GM12878 (cell line): ENCODE measurements at regions not wholly inside any gene's neighbourhood (a gene's known extent, or its start where the extent isn't known, plus 50 kb on each side); places are given as distances from the start of the nearest gene placed in this dataset.

Experiments used
- ATAC-seq: fragments of 200-7000 bp; cut with Tn5 transposase; 3 replicates; pipeline ENCODE4 v1.9.1; 2020; ENCODE audit warnings: mild to moderate bottlenecking, moderate library complexity
- BruUV-seq: library from RNA; stranded (reverse); fragments of 400-500 nt; replicated peaks from 2 replicates; lab custom pipeline; 2021; lab: Mats Ljungman, UMichigan
- CTCF ChIA-PET: fragments of 300-600 bp; sonication (Branson Sonifier 250); formaldehyde crosslinking; extraction: SDS; loops from one replicate; lab custom pipeline; 2021; ENCODE audit warnings: inconsistent platforms; lab: Yijun Ruan, JAX
- POLR2A ChIA-PET: fragments of 350-600 bp; formaldehyde crosslinking; extraction: SDS; loops from one replicate; lab custom pipeline; 2021; ENCODE audit warnings: inconsistent platforms; lab: Charles Lee
- RAD21 ChIA-PET: fragments of 300-600 bp; sonication (Branson Sonifier 250); formaldehyde crosslinking; loops from one replicate; lab custom pipeline; 2023; ENCODE audit warnings: antibody characterized with exemption; ENCODE audit not compliant: unreplicated experiment; lab: Charles Lee
- SMC1A ChIA-PET: fragments of 300-600 bp; sonication (Branson Sonifier 250); formaldehyde crosslinking; loops from one replicate; lab custom pipeline; 2023; ENCODE audit not compliant: unreplicated experiment, uncharacterized antibody; lab: Charles Lee
- DNase-seq: peaks from one replicate; pipeline ENCODE4 v3.0.0-alpha.2; 2011; ENCODE audit warnings: low read depth, low spot score
- FAIRE-seq: peaks from 3 replicates; lab custom pipeline; 2011; peaks lifted over from hg19 to GRCh38; lab: Jason Lieb, UNC
- H2AFZ ChIP-seq: 2 replicates; pipeline ENCODE4 v1.6.0; 2011; ENCODE audit warnings: low read depth, low read length, control low read depth; ENCODE audit not compliant: control insufficient read depth
- H3K27ac ChIP-seq: 2 replicates; pipeline ENCODE4 v1.5.1; 2011; ENCODE audit warnings: control low read depth; ENCODE audit not compliant: control insufficient read depth, insufficient read depth
- H3K27me3 ChIP-seq, 2 experiments: replicated peaks in 1 of 2; 2 replicates each; pipeline versions ENCODE4 v1.6.0 to v1.6.1; 2011; ENCODE audit warnings: low read length in 1 of 2; ENCODE audit not compliant: control insufficient read depth in 2 of 2, insufficient read depth in 2 of 2
- H3K36me3 ChIP-seq, 2 experiments: 2 replicates each; pipeline ENCODE4 v1.5.1; 2011; ENCODE audit warnings: low read length in 1 of 2; ENCODE audit not compliant: control insufficient read depth in 2 of 2, insufficient read depth in 2 of 2
- H3K4me1 ChIP-seq: 2 replicates; pipeline ENCODE4 v1.6.1; 2011; ENCODE audit warnings: mild to moderate bottlenecking, low read length, moderate library complexity, mixed read lengths; ENCODE audit not compliant: control insufficient read depth, insufficient read depth
- H3K4me2 ChIP-seq: 2 replicates; pipeline ENCODE4 v1.6.0; 2011; ENCODE audit warnings: control low read depth; ENCODE audit not compliant: control insufficient read depth, insufficient read depth
- H3K4me3 ChIP-seq: fragments of 200-600 bp; sonication (generic); 2 replicates; pipeline ENCODE4 v1.5.1; 2016
- H3K79me2 ChIP-seq: 2 replicates; pipeline ENCODE4 v1.6.0; 2011; ENCODE audit warnings: low read length; ENCODE audit not compliant: control insufficient read depth, insufficient read depth
- H3K9ac ChIP-seq: 2 replicates; pipeline ENCODE4 v1.8.0; 2011; ENCODE audit warnings: low read length, control low read depth, mixed read lengths; ENCODE audit not compliant: control insufficient read depth, insufficient read depth
- H3K9me3 ChIP-seq: replicated peaks from 3 replicates; pipeline ENCODE4 v1.5.1; 2011; ENCODE audit warnings: mild to moderate bottlenecking, low read length; ENCODE audit not compliant: control insufficient read depth, insufficient read depth
- H4K20me1 ChIP-seq: 2 replicates; pipeline ENCODE4 v1.6.0; 2011; ENCODE audit not compliant: control insufficient read depth, insufficient read depth
- EZH2 ChIP-seq: IDR thresholded peaks from 2 replicates; pipeline ENCODE4 v1.6.1; 2012; ENCODE audit warnings: low read depth, mild to moderate bottlenecking, control low read depth, inconsistent platforms, low read length, borderline replicate concordance; ENCODE audit not compliant: control insufficient read depth
- FOS ChIP-seq: IDR thresholded peaks from 3 replicates; pipeline ENCODE4 v1.6.1; 2011; ENCODE audit warnings: borderline replicate concordance; ENCODE audit not compliant: insufficient read length; ENCODE audit errors: extremely low read depth
- JUNB ChIP-seq: IDR thresholded peaks from 2 replicates; pipeline ENCODE4 v1.6.1; 2016; ENCODE audit warnings: antibody characterized with exemption, mild to moderate bottlenecking
- NRF1 ChIP-seq: conservative IDR thresholded peaks from 2 replicates; pipeline ENCODE4 v1.6.1; 2011; ENCODE audit warnings: mild to moderate bottlenecking, low read depth, low read length, improper control_type of control experiment
- POLR2A ChIP-seq: IDR thresholded peaks from 2 replicates; pipeline ENCODE4 v1.6.1; 2011; ENCODE audit warnings: low read depth, mild to moderate bottlenecking, low read length
- RAD51 ChIP-seq: fragments of 450-650 bp; IDR thresholded peaks from 2 replicates; pipeline ENCODE4 v1.6.1; 2016; ENCODE audit warnings: moderate library complexity, mild to moderate bottlenecking, inconsistent platforms
- RCOR1 ChIP-seq: conservative IDR thresholded peaks from 2 replicates; pipeline ENCODE4 v1.6.1; 2012; ENCODE audit warnings: low read depth, low read length, improper control_type of control experiment
- RFX5 ChIP-seq: IDR thresholded peaks from 2 replicates; pipeline ENCODE4 v1.6.1; 2011; ENCODE audit warnings: low read depth, low read length, improper control_type of control experiment
- SIX5 ChIP-seq: IDR thresholded peaks from 2 replicates; pipeline ENCODE4 v1.6.1; 2011; ENCODE audit warnings: mild to moderate bottlenecking, low read depth, low read length, moderate library complexity; ENCODE audit not compliant: severe bottlenecking
- TARDBP ChIP-seq: IDR thresholded peaks from 2 replicates; pipeline ENCODE4 v1.6.1; 2016; ENCODE audit warnings: borderline replicate concordance
- ZBTB11 ChIP-seq: fragments of 450-650 bp; formaldehyde crosslinking; IDR thresholded peaks from 2 replicates; pipeline ENCODE4 v1.5.0; 2022; ENCODE audit warnings: mild to moderate bottlenecking, missing genetic modification characterization
- in situ Hi-C: fragments of 300-500 bp; cut with MboI; formaldehyde crosslinking; loops from 9 replicates; pipeline ENCODE4 v1.14.3; 2018; ENCODE audit warnings: mixed read lengths
- intact Hi-C: fragments of 100-400 bp; cut with micrococcal nuclease; formaldehyde crosslinking; loops from one replicate; pipeline ENCODE4 v1.14.2; 2022; ENCODE audit not compliant: unreplicated experiment
- TF ChIP-seq, protein P1 (sequence below): IDR thresholded peaks from 2 replicates; pipeline ENCODE4 v1.6.1; 2011; ENCODE audit warnings: low read depth, mild to moderate bottlenecking, low read length, moderate library complexity, borderline replicate concordance; ENCODE audit errors: extremely low read depth
- TF ChIP-seq, protein P2 (sequence below): IDR thresholded peaks from 2 replicates; pipeline ENCODE4 v1.6.1; 2012; ENCODE audit warnings: low read length, inconsistent platforms
- TF ChIP-seq, protein P3 (sequence below): fragments of 450-650 bp; IDR thresholded peaks from 2 replicates; pipeline ENCODE4 v1.6.1; 2017; ENCODE audit warnings: mild to moderate bottlenecking, moderate library complexity

DNA sequence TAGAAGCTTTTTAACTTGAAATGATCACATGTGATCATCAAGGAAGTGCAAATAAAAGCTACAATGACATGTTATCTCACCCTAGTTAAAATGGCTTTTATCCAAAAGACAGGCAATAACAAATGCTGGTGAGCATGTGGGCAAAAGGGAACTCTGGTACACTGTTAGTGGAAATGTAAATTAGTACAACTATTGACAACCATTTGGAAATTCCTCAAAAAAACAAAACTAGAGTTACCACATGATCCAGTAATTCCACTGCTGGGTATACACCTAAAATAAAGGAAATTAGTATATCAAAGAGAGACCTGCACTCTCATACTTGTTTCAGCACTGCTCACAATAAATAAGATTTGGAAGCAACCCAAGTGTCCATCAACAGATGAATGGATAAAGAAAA, 108.7 kb downstream of the HTR1B start:
- H3K79me2 ChIP-seq, result no peaks in the 10 kb centered on the region
- ATAC-seq (no peak), FAIRE-seq (no peak), DNase-seq (no peak)
- no peaks in the 10 kb centered on the region for H3K9me3 ChIP-seq
- SMC1A ChIA-PET, result no interaction called here
- no peak overlapping the region for H3K4me2 ChIP-seq
- no peak overlapping the region for H3K9ac ChIP-seq
- no peaks in the 10 kb centered on the region for H3K36me3 ChIP-seq
- no peaks in the 10 kb centered on the region for H3K27me3 ChIP-seq
- POLR2A ChIA-PET, result no interaction called here
- RAD21 ChIA-PET, result no interaction called here
- H4K20me1 ChIP-seq, result no peaks in the 10 kb centered on the region
- in situ Hi-C loops, result no loop called here
- TF ChIP-seq SIX5, result no peak
- no peak for TF ChIP-seq FOS
- TF ChIP-seq, protein P1, sequence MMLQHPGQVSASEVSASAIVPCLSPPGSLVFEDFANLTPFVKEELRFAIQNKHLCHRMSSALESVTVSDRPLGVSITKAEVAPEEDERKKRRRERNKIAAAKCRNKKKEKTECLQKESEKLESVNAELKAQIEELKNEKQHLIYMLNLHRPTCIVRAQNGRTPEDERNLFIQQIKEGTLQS, result no peak
- TF ChIP-seq POLR2A, result no peak
- no peak for TF ChIP-seq RFX5
- TF ChIP-seq RAD51, result no peak
- no peak for TF ChIP-seq TARDBP
- TF ChIP-seq ZBTB11, result no peak
- no peak for TF ChIP-seq RCOR1
- TF ChIP-seq, protein P2, sequence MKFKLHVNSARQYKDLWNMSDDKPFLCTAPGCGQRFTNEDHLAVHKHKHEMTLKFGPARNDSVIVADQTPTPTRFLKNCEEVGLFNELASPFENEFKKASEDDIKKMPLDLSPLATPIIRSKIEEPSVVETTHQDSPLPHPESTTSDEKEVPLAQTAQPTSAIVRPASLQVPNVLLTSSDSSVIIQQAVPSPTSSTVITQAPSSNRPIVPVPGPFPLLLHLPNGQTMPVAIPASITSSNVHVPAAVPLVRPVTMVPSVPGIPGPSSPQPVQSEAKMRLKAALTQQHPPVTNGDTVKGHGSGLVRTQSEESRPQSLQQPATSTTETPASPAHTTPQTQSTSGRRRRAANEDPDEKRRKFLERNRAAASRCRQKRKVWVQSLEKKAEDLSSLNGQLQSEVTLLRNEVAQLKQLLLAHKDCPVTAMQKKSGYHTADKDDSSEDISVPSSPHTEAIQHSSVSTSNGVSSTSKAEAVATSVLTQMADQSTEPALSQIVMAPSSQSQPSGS, result no peak
- TF ChIP-seq JUNB, result no peak
- TF ChIP-seq NRF1, result no peak
- TF ChIP-seq, protein P3, sequence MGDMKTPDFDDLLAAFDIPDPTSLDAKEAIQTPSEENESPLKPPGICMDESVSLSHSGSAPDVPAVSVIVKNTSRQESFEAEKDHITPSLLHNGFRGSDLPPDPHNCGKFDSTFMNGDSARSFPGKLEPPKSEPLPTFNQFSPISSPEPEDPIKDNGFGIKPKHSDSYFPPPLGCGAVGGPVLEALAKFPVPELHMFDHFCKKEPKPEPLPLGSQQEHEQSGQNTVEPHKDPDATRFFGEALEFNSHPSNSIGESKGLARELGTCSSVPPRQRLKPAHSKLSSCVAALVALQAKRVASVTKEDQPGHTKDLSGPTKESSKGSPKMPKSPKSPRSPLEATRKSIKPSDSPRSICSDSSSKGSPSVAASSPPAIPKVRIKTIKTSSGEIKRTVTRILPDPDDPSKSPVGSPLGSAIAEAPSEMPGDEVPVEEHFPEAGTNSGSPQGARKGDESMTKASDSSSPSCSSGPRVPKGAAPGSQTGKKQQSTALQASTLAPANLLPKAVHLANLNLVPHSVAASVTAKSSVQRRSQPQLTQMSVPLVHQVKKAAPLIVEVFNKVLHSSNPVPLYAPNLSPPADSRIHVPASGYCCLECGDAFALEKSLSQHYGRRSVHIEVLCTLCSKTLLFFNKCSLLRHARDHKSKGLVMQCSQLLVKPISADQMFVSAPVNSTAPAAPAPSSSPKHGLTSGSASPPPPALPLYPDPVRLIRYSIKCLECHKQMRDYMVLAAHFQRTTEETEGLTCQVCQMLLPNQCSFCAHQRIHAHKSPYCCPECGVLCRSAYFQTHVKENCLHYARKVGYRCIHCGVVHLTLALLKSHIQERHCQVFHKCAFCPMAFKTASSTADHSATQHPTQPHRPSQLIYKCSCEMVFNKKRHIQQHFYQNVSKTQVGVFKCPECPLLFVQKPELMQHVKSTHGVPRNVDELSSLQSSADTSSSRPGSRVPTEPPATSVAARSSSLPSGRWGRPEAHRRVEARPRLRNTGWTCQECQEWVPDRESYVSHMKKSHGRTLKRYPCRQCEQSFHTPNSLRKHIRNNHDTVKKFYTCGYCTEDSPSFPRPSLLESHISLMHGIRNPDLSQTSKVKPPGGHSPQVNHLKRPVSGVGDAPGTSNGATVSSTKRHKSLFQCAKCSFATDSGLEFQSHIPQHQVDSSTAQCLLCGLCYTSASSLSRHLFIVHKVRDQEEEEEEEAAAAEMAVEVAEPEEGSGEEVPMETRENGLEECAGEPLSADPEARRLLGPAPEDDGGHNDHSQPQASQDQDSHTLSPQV, result no peak
- TF ChIP-seq EZH2, result no peak
- TF ChIP-seq, all 136 proteins: peak for 0
- Histone ChIP-seq H3K4me3 (no peak overlapping the region), H3K4me1 (no peaks in the 10 kb centered on the region), H3K27ac (no peak overlapping the region), H2AFZ (no peak overlapping the region)
- BruUV-seq, result no TSS peak
- CTCF ChIA-PET, result interaction anchor here (0.6 kb wide), 1 partner anchor 493 kb away, joined by 3 read pairs; no protein-coding TSS in a partner anchor
- intact Hi-C loops, result no loop called here
